ENCODE measurements at regions not wholly inside any gene's neighbourhood (a gene's known extent, or its start where the extent isn't known, plus 50 kb on each side); places are given as distances from the start of the nearest gene placed in this dataset.
"Not testable (repeated sequence)": the region's sequence is repeated elsewhere in the genome, so short reads cannot be mapped to it uniquely, and the experiment has no call there.

GRCh38 chr12:114192549-114192948, 213.4 kb downstream of the TBX5 start:
- no peak for DNase-seq (ENCODE audit: low read depth)

GRCh38 chr12:114192013-114192412, 213.9 kb downstream of the TBX5 start:
- DNase-seq (ENCODE audit: low read depth), result no peak

- no peak for DNase-seq (ENCODE audit: low read depth)
These were observed 214.4 kb downstream of the TBX5 start for GRCh38 chr12:114191581-114191980.

GRCh38 chr12:114190971-114191370, 215.0 kb downstream of the TBX5 start:
- DNase-seq (ENCODE audit: low read depth), result no peak

GRCh38 chr12:114189266-114189665, 216.7 kb downstream of the TBX5 start:
- DNase-seq (ENCODE audit: low read depth), result no peak

GRCh38 chr12:114186241-114187002, 219.5 kb downstream of the TBX5 start:
- no peak for DNase-seq (ENCODE audit: low read depth)

- DNase-seq (ENCODE audit: low read depth), result no peak
These were observed 218.9 kb upstream of the RBM19 start for GRCh38 chr12:114185036-114185435.

- DNase-seq (ENCODE audit: low read depth), result no peak
These were observed 208.2 kb upstream of the RBM19 start for GRCh38 chr12:114174326-114174725.

- no peak for DNase-seq (ENCODE audit: low read depth)
These were observed 206.0 kb upstream of the RBM19 start for GRCh38 chr12:114172135-114172534.

GRCh38 chr12:114168061-114168460, 201.9 kb upstream of the RBM19 start:
- DNase-seq (ENCODE audit: low read depth), result no peak

- no peak for DNase-seq (ENCODE audit: low read depth)
These were observed 201.3 kb upstream of the RBM19 start for GRCh38 chr12:114167431-114167830.

GRCh38 chr12:114166362-114166761, 200.2 kb upstream of the RBM19 start:
- DNase-seq (ENCODE audit: low read depth), result peak; percentile 11

- DNase-seq (ENCODE audit: low read depth), result no peak
These were observed 199.8 kb upstream of the RBM19 start for GRCh38 chr12:114165921-114166320.

GRCh38 chr12:114164351-114164750, 198.2 kb upstream of the RBM19 start:
- DNase-seq (ENCODE audit: low read depth), result no peak

- peak; percentile 86 for DNase-seq (ENCODE audit: low read depth)
These were observed 197.6 kb upstream of the RBM19 start for GRCh38 chr12:114163771-114164170.

- DNase-seq (ENCODE audit: low read depth), result no peak
These were observed 194.3 kb upstream of the RBM19 start for GRCh38 chr12:114160445-114160844.

GRCh38 chr12:114152890-114153289, 186.8 kb upstream of the RBM19 start:
- DNase-seq (ENCODE audit: low read depth), result peak; percentile 28

GRCh38 chr12:114152066-114152465, 185.9 kb upstream of the RBM19 start:
- DNase-seq (ENCODE audit: low read depth), result no peak

GRCh38 chr12:114150584-114150983, 184.5 kb upstream of the RBM19 start:
- DNase-seq (ENCODE audit: low read depth), result not testable (repeated sequence)

GRCh38 chr12:114141921-114142564, 175.9 kb upstream of the RBM19 start:
- no peak for DNase-seq (ENCODE audit: low read depth)

- DNase-seq (ENCODE audit: low read depth), result no peak
These were observed 174.5 kb upstream of the RBM19 start for GRCh38 chr12:114140576-114140975.

- no peak for DNase-seq (ENCODE audit: low read depth)
These were observed 170.5 kb upstream of the RBM19 start for GRCh38 chr12:114136631-114137030.

GRCh38 chr12:114134922-114135321, 168.8 kb upstream of the RBM19 start:
- no peak for DNase-seq (ENCODE audit: low read depth)

GRCh38 chr12:114131824-114132223, 165.7 kb upstream of the RBM19 start:
- DNase-seq (ENCODE audit: low read depth), result no peak

Data from M059J (cell line).